ENCODE measurements at regions not wholly inside any gene's neighbourhood (a gene's known extent, or its start where the extent isn't known, plus 50 kb on each side); places are given as distances from the start of the nearest gene placed in this dataset.

DNA sequence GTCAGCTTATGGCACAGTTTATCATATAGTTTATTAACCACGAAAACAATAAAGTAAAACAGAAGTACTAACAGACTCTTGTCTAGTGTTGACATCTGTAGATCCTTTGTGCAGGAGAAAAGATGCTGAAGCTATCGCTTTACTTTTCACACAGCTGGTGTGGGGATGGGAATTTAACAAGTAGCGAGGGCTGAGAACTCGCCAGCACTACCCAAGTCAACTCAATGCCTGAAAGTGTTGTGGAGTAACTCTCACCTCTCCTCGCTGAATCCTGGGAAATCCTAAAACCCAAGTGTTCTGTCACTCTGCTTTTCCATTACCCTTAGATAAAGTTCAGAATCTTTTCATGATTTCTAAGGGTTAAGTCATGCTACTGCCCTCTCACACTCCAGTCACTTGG lies 264.2 kb downstream of the BMP4 start:
- Histone ChIP-seq H3K4me3 (replicated peaks in 1 of 3; ENCODE audit: low read depth in 2 of 3, low read length in 3 of 3) (no peak overlapping the region), H2AFZ (ENCODE audit: insufficient read depth, low read depth, low read length, poor library complexity, severe bottlenecking) (no peak overlapping the region), H4K20me1 (ENCODE audit: insufficient read depth, low read length) (no peaks in the 10 kb centered on the region), H3K79me2 (ENCODE audit: insufficient read depth, low read length) (no peaks in the 10 kb centered on the region), H3K4me2 (replicated peaks; ENCODE audit: extremely low read depth, low read length, poor library complexity, severe bottlenecking) (no peak overlapping the region), H3K9me3 (replicated peaks in 1 of 2; ENCODE audit: control insufficient read depth in 1 of 2, insufficient read depth in 1 of 2, low read length in 2 of 2) (no peaks in the 10 kb centered on the region), H3K36me3 (replicated peaks in 1 of 2; ENCODE audit: control insufficient read depth in 1 of 2, insufficient read depth in 2 of 2, low read length in 2 of 2) (no peaks in the 10 kb centered on the region), H3K9ac (ENCODE audit: insufficient read depth, low read length, poor library complexity, severe bottlenecking) (no peak overlapping the region), H3K27me3 (ENCODE audit: control insufficient read depth in 2 of 2, insufficient read depth in 2 of 2, low read length in 2 of 2) (no peaks in the 10 kb centered on the region), H3K4me1 (ENCODE audit: control insufficient read depth in 1 of 2, insufficient read depth in 2 of 2, low read length in 2 of 2) (no peaks in the 10 kb centered on the region), H3K27ac (ENCODE audit: low read depth in 1 of 2, low read length in 2 of 2) (no peak overlapping the region)
- WGBS (ENCODE audit: insufficient coverage) = 83% methylated on average over 1 of the region's 5 CpGs
- Mint-ChIP-seq H3K4me1 (no peaks in the 10 kb centered on the region), H3K36me3 (no peaks in the 10 kb centered on the region), H3K9me3 (peaks cover 0 to 6% (median 3%) of the 10 kb centered on the region in 7 donors), H3K4me3 (no peak overlapping the region), H3K27me3 (ENCODE audit: low read depth in 3 of 3) (no peaks in the 10 kb centered on the region), H3K27ac (no peak overlapping the region)
- TF ChIP-seq, protein P1, sequence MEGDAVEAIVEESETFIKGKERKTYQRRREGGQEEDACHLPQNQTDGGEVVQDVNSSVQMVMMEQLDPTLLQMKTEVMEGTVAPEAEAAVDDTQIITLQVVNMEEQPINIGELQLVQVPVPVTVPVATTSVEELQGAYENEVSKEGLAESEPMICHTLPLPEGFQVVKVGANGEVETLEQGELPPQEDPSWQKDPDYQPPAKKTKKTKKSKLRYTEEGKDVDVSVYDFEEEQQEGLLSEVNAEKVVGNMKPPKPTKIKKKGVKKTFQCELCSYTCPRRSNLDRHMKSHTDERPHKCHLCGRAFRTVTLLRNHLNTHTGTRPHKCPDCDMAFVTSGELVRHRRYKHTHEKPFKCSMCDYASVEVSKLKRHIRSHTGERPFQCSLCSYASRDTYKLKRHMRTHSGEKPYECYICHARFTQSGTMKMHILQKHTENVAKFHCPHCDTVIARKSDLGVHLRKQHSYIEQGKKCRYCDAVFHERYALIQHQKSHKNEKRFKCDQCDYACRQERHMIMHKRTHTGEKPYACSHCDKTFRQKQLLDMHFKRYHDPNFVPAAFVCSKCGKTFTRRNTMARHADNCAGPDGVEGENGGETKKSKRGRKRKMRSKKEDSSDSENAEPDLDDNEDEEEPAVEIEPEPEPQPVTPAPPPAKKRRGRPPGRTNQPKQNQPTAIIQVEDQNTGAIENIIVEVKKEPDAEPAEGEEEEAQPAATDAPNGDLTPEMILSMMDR (IDR thresholded peaks at IDR 0.05) = no peak
- intact Hi-C loops (cut with micrococcal nuclease) = no loop called here
- DNase-seq = no peak

DNA sequence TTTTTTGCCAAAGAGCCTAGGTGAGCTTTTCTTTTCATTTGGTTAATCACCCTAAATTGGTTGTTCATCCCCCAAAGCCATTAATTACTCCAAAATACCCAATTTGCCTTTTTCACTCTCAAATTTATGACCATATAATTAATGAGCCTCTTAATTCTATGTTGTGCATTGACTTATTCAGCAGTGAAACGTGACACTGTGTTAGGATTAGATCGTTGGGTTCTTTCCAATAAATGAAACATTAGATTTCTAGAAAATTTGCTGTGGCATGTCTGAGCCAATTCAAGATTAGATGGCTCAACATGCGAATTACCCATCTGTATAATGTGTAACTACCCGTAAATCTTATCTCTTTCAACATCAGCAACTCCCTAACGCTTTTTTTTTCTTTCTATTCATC lies 273.4 kb downstream of the BMP4 start:
- Histone ChIP-seq H3K27me3 (ENCODE audit: control insufficient read depth in 2 of 2, insufficient read depth in 2 of 2, low read length in 2 of 2) (no peaks in the 10 kb centered on the region), H3K4me3 (replicated peaks in 1 of 3; ENCODE audit: low read depth in 2 of 3, low read length in 3 of 3) (no peak overlapping the region), H3K4me2 (replicated peaks; ENCODE audit: extremely low read depth, low read length, poor library complexity, severe bottlenecking) (no peak overlapping the region), H3K4me1 (ENCODE audit: control insufficient read depth in 1 of 2, insufficient read depth in 2 of 2, low read length in 2 of 2) (no peaks in the 10 kb centered on the region), H4K20me1 (ENCODE audit: insufficient read depth, low read length) (no peaks in the 10 kb centered on the region), H3K9ac (ENCODE audit: insufficient read depth, low read length, poor library complexity, severe bottlenecking) (no peak overlapping the region), H3K27ac (ENCODE audit: low read depth in 1 of 2, low read length in 2 of 2) (no peak overlapping the region), H3K36me3 (replicated peaks in 1 of 2; ENCODE audit: control insufficient read depth in 1 of 2, insufficient read depth in 2 of 2, low read length in 2 of 2) (no peaks in the 10 kb centered on the region), H3K79me2 (ENCODE audit: insufficient read depth, low read length) (no peaks in the 10 kb centered on the region), H3K9me3 (replicated peaks in 1 of 2; ENCODE audit: control insufficient read depth in 1 of 2, insufficient read depth in 1 of 2, low read length in 2 of 2) (peaks cover 0 to 7% of the 10 kb centered on the region in 2 donors), H2AFZ (ENCODE audit: insufficient read depth, low read depth, low read length, poor library complexity, severe bottlenecking) (no peak overlapping the region)
- no peaks in the 10 kb centered on the region for H3K4me1 Mint-ChIP-seq
- H3K4me3 Mint-ChIP-seq = no peak overlapping the region
- H3K27me3 Mint-ChIP-seq (ENCODE audit: low read depth in 3 of 3) = peaks cover 0 to 3% (median 0%) of the 10 kb centered on the region in 3 donors
- TF ChIP-seq, protein P1 (IDR thresholded peaks at IDR 0.05) = no peak
- no peaks in the 10 kb centered on the region for H3K36me3 Mint-ChIP-seq
- no peak for DNase-seq
- intact Hi-C loops (cut with micrococcal nuclease) = no loop called here
- H3K27ac Mint-ChIP-seq = no peak overlapping the region
- WGBS (ENCODE audit: insufficient coverage) = no CpG with 5 or more reads among the region's 5 CpGs
- H3K9me3 Mint-ChIP-seq = peaks cover 0 to 9% (median 4%) of the 10 kb centered on the region in 7 donors

All from CD14-positive monocyte (primary cell).